ENCODE measurements at regions not wholly inside any gene's neighbourhood (a gene's known extent, or its start where the extent isn't known, plus 50 kb on each side); places are given as distances from the start of the nearest gene placed in this dataset.
"Not testable (repeated sequence)": the region's sequence is repeated elsewhere in the genome, so short reads cannot be mapped to it uniquely, and the experiment has no call there.

GRCh38 chr14:84099560-84099959 is 1430.4 kb upstream of the FLRT2 start:
- not testable (repeated sequence) for TF ChIP-seq CTCF, POLR2A, EP300, POLR2AphosphoS5 (IDR thresholded peaks at IDR 0.05)

Data from upper lobe of left lung (tissue), 4 donors.